Upper lobe of left lung (tissue), 4 donors: ENCODE measurements at regions not wholly inside any gene's neighbourhood (a gene's known extent, or its start where the extent isn't known, plus 50 kb on each side); places are given as distances from the start of the nearest gene placed in this dataset.
"Not testable (repeated sequence)": the region's sequence is repeated elsewhere in the genome, so short reads cannot be mapped to it uniquely, and the experiment has no call there.

Experiments used
- CTCF ChIP-seq, 6 experiments: fragments of 450-650 bp in 4 of 6; fragments of 200-600 bp in 2 of 6; sonication (generic) in 2 of 6; IDR thresholded peaks; one replicate each; pipeline ENCODE4 v1.5.1; 2016 to 2019; ENCODE audit warnings: antibody characterized with exemption in 6 of 6
- POLR2A ChIP-seq, 4 donors: fragments of 450-650 bp; IDR thresholded peaks; one replicate each; pipeline ENCODE4 v1.5.1; 2016 to 2017; ENCODE audit warnings: antibody characterized with exemption in 4 of 4, mild to moderate bottlenecking in 2 of 4

- not testable (repeated sequence) for TF ChIP-seq CTCF, POLR2A (IDR thresholded peaks at IDR 0.05)
Observed at GRCh38 chr4:162817374-162817773, 349.3 kb downstream of the NAF1 start.
